Loucy (cell line): ENCODE measurements at regions not wholly inside any gene's neighbourhood (a gene's known extent, or its start where the extent isn't known, plus 50 kb on each side); places are given as distances from the start of the nearest gene placed in this dataset.

ENCODE experiments used
- CTCF ChIP-seq: fragments of 200-600 bp; sonication (generic); conservative IDR thresholded peaks from 2 replicates; pipeline ENCODE4 v1.5.1; 2014; ENCODE audit warnings: mild to moderate bottlenecking, antibody characterized with exemption, low read length
- EZH2phosphoT487 ChIP-seq: fragments of 200-600 bp; IDR thresholded peaks from 2 replicates; pipeline ENCODE4 v1.6.1; 2018; ENCODE audit warnings: antibody characterized with exemption, mild to moderate bottlenecking, moderate library complexity, borderline replicate concordance

- TF ChIP-seq CTCF (no peak), EZH2phosphoT487 (no peak)
These were observed 71.1 kb upstream of the KLF12 start for GRCh38 chr13:74205313-74205690.
